Fibroblast of lung (primary cell): ENCODE measurements at regions not wholly inside any gene's neighbourhood (a gene's known extent, or its start where the extent isn't known, plus 50 kb on each side); places are given as distances from the start of the nearest gene placed in this dataset.

Experiments used
- DNase-seq, 2 donors: peaks; one replicate each; pipeline versions ENCODE4 v3.0.0 to v3.0.0-alpha.2; 2010; ENCODE audit warnings: low read depth in 2 of 2
- H2AFZ ChIP-seq: 2 replicates; pipeline ENCODE4 v1.5.1; 2012; ENCODE audit warnings: low read length, control low read depth, inconsistent platforms
- H3K27ac ChIP-seq: 2 replicates; pipeline ENCODE4 v1.5.1; 2011; ENCODE audit warnings: low read length, control low read depth; ENCODE audit not compliant: insufficient read depth
- H3K27me3 ChIP-seq: 2 replicates; pipeline ENCODE4 v1.5.1; 2011; ENCODE audit warnings: mild to moderate bottlenecking, low read length; ENCODE audit not compliant: control insufficient read depth, insufficient read depth
- H3K36me3 ChIP-seq: 2 replicates; pipeline ENCODE4 v1.5.1; 2011; ENCODE audit warnings: low read length; ENCODE audit not compliant: control insufficient read depth, insufficient read depth
- H3K4me1 ChIP-seq: 2 replicates; pipeline ENCODE4 v1.5.1; 2011; ENCODE audit warnings: low read length; ENCODE audit not compliant: control insufficient read depth, insufficient read depth; ENCODE audit errors: extremely low read depth
- H3K4me2 ChIP-seq: 2 replicates; pipeline ENCODE4 v1.5.1; 2011; ENCODE audit warnings: low read length, control low read depth; ENCODE audit not compliant: insufficient read depth; ENCODE audit errors: extremely low read depth
- H3K4me3 ChIP-seq, 4 experiments: fragments of 200-600 bp in 1 of 4; sonication (generic) in 1 of 4; replicated peaks in 1 of 4; 2 replicates each; pipeline ENCODE4 v1.5.1; 2011 to 2016; ENCODE audit warnings: low read length in 4 of 4, low read depth in 3 of 4, mild to moderate bottlenecking in 3 of 4, control low read depth in 2 of 4, inconsistent platforms in 1 of 4, mixed read lengths in 1 of 4; ENCODE audit not compliant: insufficient read depth in 1 of 4; ENCODE audit errors: control extremely low read depth in 1 of 4
- H3K79me2 ChIP-seq: 2 replicates; pipeline ENCODE4 v1.5.1; 2012; ENCODE audit warnings: mild to moderate bottlenecking, low read length, inconsistent platforms; ENCODE audit not compliant: control insufficient read depth, insufficient read depth
- H3K9ac ChIP-seq: 2 replicates; pipeline ENCODE4 v1.5.1; 2011; ENCODE audit warnings: mild to moderate bottlenecking, low read length, control low read depth; ENCODE audit not compliant: insufficient read depth
- H3K9me3 ChIP-seq: 2 replicates; pipeline ENCODE4 v1.5.1; 2012; ENCODE audit warnings: low read depth, low read length; ENCODE audit not compliant: control insufficient read depth, insufficient read depth
- H4K20me1 ChIP-seq: 2 replicates; pipeline ENCODE4 v1.5.1; 2011; ENCODE audit warnings: low read length; ENCODE audit not compliant: control insufficient read depth, insufficient read depth; ENCODE audit errors: extremely low read depth
- EZH2 ChIP-seq: IDR thresholded peaks from 2 replicates; pipeline ENCODE4 v1.5.1; 2012; ENCODE audit warnings: low read length, control low read depth, mild to moderate bottlenecking; ENCODE audit errors: missing control alignments
- TF ChIP-seq, protein P1 (sequence below), 2 donors: IDR thresholded peaks in 1 of 2; conservative IDR thresholded peaks in 1 of 2; 1 replicate in 1 of 2; 2 replicates in 1 of 2; pipeline ENCODE4 v1.5.1; 2011 to 2012; ENCODE audit warnings: low read length in 2 of 2, control low read depth in 1 of 2, inconsistent platforms in 1 of 2, low read depth in 1 of 2, mild to moderate bottlenecking in 1 of 2

DNA sequence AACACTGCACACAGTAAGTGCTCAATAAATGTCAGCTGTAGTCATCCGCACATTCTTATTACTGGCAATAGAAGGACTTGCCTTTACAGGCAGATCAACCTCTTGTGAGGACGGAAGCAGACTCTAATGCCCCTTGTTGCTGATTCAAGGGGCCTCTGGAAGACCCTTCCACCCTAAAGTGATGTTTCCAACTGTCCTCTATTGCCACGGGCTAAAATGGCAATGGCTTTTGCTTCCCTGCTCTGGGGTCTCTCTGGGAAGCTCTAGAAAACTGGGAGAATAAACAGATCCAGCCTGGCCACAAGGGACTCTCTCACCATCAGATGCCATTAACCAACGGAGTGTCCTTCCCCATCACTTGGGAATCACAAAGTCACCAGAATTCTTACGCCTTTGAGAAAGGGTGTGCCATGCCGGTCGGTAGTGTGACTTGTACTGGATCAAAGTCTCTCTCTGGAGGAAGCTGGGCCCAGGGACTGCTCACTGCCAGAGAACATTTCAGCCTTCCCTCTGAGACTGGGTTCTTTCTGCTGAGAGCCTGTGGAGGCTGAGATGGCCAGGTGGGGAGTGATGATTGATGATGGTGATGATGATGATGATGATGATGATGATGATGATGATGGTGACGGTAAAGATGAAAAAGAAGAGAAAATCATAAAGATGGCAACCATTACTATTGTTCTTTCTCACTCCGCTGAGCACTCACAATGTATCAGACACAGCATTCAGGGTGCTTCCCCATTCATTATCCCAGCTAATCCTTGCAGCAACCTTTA is 146.8 kb downstream of the CYLD start:
- H3K4me2 ChIP-seq: no peak overlapping the region
- DNase-seq: no peak
- H3K9ac ChIP-seq: no peak overlapping the region
- H3K36me3 ChIP-seq: no peaks in the 10 kb centered on the region
- H3K27ac ChIP-seq: no peak overlapping the region
- no peak overlapping the region for H2AFZ ChIP-seq
- H3K4me1 ChIP-seq: no peaks in the 10 kb centered on the region
- no peaks in the 10 kb centered on the region for H4K20me1 ChIP-seq
- TF ChIP-seq, protein P1, sequence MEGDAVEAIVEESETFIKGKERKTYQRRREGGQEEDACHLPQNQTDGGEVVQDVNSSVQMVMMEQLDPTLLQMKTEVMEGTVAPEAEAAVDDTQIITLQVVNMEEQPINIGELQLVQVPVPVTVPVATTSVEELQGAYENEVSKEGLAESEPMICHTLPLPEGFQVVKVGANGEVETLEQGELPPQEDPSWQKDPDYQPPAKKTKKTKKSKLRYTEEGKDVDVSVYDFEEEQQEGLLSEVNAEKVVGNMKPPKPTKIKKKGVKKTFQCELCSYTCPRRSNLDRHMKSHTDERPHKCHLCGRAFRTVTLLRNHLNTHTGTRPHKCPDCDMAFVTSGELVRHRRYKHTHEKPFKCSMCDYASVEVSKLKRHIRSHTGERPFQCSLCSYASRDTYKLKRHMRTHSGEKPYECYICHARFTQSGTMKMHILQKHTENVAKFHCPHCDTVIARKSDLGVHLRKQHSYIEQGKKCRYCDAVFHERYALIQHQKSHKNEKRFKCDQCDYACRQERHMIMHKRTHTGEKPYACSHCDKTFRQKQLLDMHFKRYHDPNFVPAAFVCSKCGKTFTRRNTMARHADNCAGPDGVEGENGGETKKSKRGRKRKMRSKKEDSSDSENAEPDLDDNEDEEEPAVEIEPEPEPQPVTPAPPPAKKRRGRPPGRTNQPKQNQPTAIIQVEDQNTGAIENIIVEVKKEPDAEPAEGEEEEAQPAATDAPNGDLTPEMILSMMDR (conservative IDR thresholded peaks at IDR 0.05 in 1 of 2, IDR thresholded peaks at IDR 0.05 in 1 of 2; ENCODE audit: low read depth in 1 of 2, low read length in 2 of 2): no peak
- no peak for TF ChIP-seq EZH2
- H3K9me3 ChIP-seq: no peaks in the 10 kb centered on the region
- H3K79me2 ChIP-seq: no peaks in the 10 kb centered on the region
- H3K4me3 ChIP-seq: no peak overlapping the region
- no peaks in the 10 kb centered on the region for H3K27me3 ChIP-seq

DNA sequence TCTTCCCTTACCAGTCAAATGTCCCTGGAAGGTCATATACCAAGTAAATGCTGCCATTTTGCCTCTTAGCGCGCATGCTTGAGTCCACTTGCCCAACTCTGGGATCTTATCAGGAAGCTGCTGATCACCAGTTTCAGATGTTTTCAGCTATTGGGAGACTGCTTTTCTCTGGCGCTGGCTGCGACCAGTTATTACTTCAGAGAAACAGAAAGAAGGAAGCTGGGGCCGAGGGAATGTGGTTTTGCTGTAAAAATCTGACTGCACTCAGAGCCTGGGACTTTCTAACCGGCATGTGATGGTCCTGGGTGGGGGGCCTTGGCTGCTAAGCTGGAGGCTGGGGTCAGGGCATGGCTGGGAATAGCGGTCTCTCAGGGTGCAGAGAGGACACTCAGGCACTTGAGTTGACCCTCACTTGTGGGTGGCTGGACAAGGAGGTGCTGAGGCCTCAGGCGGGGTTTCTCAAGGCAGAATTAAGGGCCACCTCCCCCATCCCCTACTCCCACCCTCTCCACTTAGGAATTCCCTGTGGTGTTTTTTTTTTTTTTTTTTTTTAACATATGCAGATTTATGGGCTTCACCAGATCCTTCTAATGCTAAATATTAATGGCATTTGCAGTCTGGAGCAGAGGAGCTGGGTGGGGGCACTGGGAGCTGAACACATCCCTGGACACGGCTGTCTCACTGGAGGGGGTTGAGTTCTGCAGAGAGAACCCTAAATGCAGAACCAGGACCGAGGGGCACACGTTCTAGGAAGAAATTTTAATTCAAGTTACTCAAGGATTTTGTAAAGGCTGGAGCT is 145.8 kb downstream of the CYLD start:
- H3K4me2 ChIP-seq: no peak overlapping the region
- no peak for DNase-seq
- H3K36me3 ChIP-seq: no peaks in the 10 kb centered on the region
- no peak overlapping the region for H3K27ac ChIP-seq
- no peaks in the 10 kb centered on the region for H3K27me3 ChIP-seq
- TF ChIP-seq, protein P1 (conservative IDR thresholded peaks at IDR 0.05 in 1 of 2, IDR thresholded peaks at IDR 0.05 in 1 of 2; ENCODE audit: low read depth in 1 of 2, low read length in 2 of 2): no peak
- TF ChIP-seq EZH2: no peak
- no peak overlapping the region for H2AFZ ChIP-seq
- no peak overlapping the region for H3K4me3 ChIP-seq
- H4K20me1 ChIP-seq: no peaks in the 10 kb centered on the region
- no peaks in the 10 kb centered on the region for H3K79me2 ChIP-seq
- H3K9me3 ChIP-seq: no peaks in the 10 kb centered on the region
- H3K9ac ChIP-seq: no peak overlapping the region
- H3K4me1 ChIP-seq: no peaks in the 10 kb centered on the region

DNA sequence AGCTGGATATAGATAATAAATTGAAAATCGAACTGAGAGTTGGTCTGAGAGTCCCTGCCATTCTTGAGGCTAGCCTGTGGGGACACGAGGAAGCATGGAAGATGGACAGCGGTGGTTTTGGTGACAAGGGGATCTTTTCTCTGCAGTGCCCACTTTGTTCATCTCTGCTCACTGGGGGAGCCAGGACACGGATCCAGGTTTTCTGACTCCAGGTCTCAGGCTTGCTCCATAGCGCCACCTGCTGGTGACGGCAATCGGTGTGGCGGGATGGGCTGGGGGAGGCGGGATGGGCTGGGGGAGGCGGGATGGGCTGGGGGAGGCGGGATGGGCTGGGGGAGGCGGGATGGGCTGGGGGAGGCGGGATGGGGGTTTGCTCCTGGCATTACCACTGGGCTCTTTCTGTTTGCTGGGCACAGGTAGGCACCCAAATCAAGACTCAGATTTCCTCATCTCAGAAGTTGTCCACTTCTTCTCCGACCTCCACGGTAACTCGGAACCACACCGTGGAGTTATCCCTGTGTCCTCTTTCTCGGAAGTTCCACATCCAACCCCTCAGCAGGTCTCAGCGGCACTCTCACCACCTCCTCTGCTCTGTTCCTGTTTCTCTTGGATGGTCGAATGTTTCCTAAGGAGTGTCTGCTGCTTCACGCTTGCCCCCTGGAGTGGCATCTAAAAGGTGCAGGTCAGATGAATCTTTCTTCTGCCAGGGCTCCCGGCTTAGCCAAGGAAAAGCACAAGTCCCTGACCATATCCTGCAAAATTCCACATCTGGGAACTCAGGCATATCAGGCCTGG is 142.4 kb downstream of the CYLD start:
- no peak overlapping the region for H3K9ac ChIP-seq
- no peak overlapping the region for H3K4me3 ChIP-seq
- no peak overlapping the region for H3K4me2 ChIP-seq
- no peaks in the 10 kb centered on the region for H3K36me3 ChIP-seq
- no peaks in the 10 kb centered on the region for H3K4me1 ChIP-seq
- no peaks in the 10 kb centered on the region for H3K9me3 ChIP-seq
- no peak overlapping the region for H3K27ac ChIP-seq
- DNase-seq: no peak
- H4K20me1 ChIP-seq: no peaks in the 10 kb centered on the region
- H3K27me3 ChIP-seq: no peaks in the 10 kb centered on the region
- TF ChIP-seq, protein P1 (conservative IDR thresholded peaks at IDR 0.05 in 1 of 2, IDR thresholded peaks at IDR 0.05 in 1 of 2; ENCODE audit: low read depth in 1 of 2, low read length in 2 of 2): peak in 1 of 2 donors; percentile 19
- no peak for TF ChIP-seq EZH2
- H3K79me2 ChIP-seq: no peaks in the 10 kb centered on the region
- no peak overlapping the region for H2AFZ ChIP-seq
